ENCODE measurements at regions not wholly inside any gene's neighbourhood (a gene's known extent, or its start where the extent isn't known, plus 50 kb on each side); places are given as distances from the start of the nearest gene placed in this dataset.

- dilution Hi-C loops (cut with HindIII; ENCODE audit: low sequenced_read_pairs, unreplicated experiment) (no loop called here), intact Hi-C loops (cut with micrococcal nuclease) (loop anchor here (2.0 to 10.0 kb wide), 3 partner anchors 62 to 416 kb away; partner anchors contain the start of gene SLC8A1), in situ Hi-C loops (cut with MboI; ENCODE audit: low sequenced_read_pairs) (no loop called here)
- Histone ChIP-seq H2BK120ac (ENCODE audit: low read depth, low read length) (peak overlapping the region; percentile 97), H3K36me3 (ENCODE audit: control insufficient read depth, insufficient read depth, low read length) (no peaks in the 10 kb centered on the region), H3K4ac (ENCODE audit: low read depth, low read length) (peak overlapping the region; percentile 99), H4K8ac (ENCODE audit: low read depth in 2 of 2, low read length in 2 of 2) (peak overlapping the region; percentile 76 to 96; a peak in 3 of 4 replicates), H3K79me1 (ENCODE audit: low read depth in 1 of 2, low read length in 2 of 2) (peaks cover 0 to 6% of the 10 kb centered on the region in 2 experiments; a peak in 1 of 4 replicates), H3K9ac (ENCODE audit: low read depth, low read length) (peak overlapping the region; percentile 21), H4K20me1 (ENCODE audit: insufficient read depth, low read length) (no peaks in the 10 kb centered on the region), H4K5ac (ENCODE audit: low read depth, low read length) (peak overlapping the region; percentile 92), H2AK5ac (ENCODE audit: low read depth, low read length) (peak overlapping the region; percentile 97), H3K9me1 (ENCODE audit: insufficient read depth, low read length) (peaks cover 12% of the 10 kb centered on the region), H2BK20ac (ENCODE audit: low read depth, low read length) (peak overlapping the region; percentile 98), H3K4me1 (ENCODE audit: control insufficient read depth, insufficient read depth, low read length) (peaks cover 30% of the 10 kb centered on the region), H4K91ac (ENCODE audit: insufficient read depth, low read depth, low read length) (peak overlapping the region; percentile 96), H3K27me3 (ENCODE audit: control insufficient read depth, insufficient read depth, low read length) (no peaks in the 10 kb centered on the region), H3K4me3 (ENCODE audit: insufficient read depth, low read depth, low read length) (no peak overlapping the region), H2AK9ac (replicated peaks; ENCODE audit: low read depth, low read length, poor library complexity) (peak overlapping the region; percentile 70), H3K14ac (replicated peaks; ENCODE audit: low read depth, low read length) (peak overlapping the region; percentile 91), H3K27ac (ENCODE audit: insufficient read depth, low read length) (peak overlapping the region; percentile 96), H3K9me3 (ENCODE audit: control insufficient read depth, insufficient read depth, low read length) (peaks cover 3% of the 10 kb centered on the region; the same call in 1 of the 2 replicates), H3K18ac (ENCODE audit: low read depth, low read length) (peak overlapping the region; percentile 92), H2BK15ac (ENCODE audit: low read depth, low read length) (peak overlapping the region; percentile 82), H3K56ac (ENCODE audit: extremely low read depth, insufficient read depth, low read length) (peak overlapping the region; percentile 86), H2AFZ (replicated peaks; ENCODE audit: low read length, poor library complexity) (peak overlapping the region; percentile 82), H3K4me2 (ENCODE audit: low read depth, low read length) (peak overlapping the region; percentile 33), H2BK5ac (ENCODE audit: low read depth, low read length, poor library complexity, severe bottlenecking) (peak overlapping the region; percentile 100), H3K23ac (ENCODE audit: low read depth, low read length) (peak overlapping the region; percentile 88)
- no CpG with 5 or more reads among the region's 4 CpGs for WGBS, 2 experiments (ENCODE audit: extremely low coverage in 2 of 2, insufficient read length in 1 of 2)
- CTCF ChIA-PET, result no interaction called here
- TF ChIP-seq RCOR1 (IDR thresholded peaks at IDR 0.05; ENCODE audit: insufficient replicate concordance, low read length) (no peak), MAFK (IDR thresholded peaks at IDR 0.05; ENCODE audit: low read depth, low read length) (no peak), CTCF (conservative IDR thresholded peaks at IDR 0.05; ENCODE audit: low read depth, low read length) (no peak), CHD1 (IDR thresholded peaks at IDR 0.05; ENCODE audit: low read depth, low read length) (no peak), SMC3 (IDR thresholded peaks at IDR 0.05; ENCODE audit: low read depth, low read length) (no peak), BHLHE40 (IDR thresholded peaks at IDR 0.05; ENCODE audit: low read depth, low read length) (no peak), NFE2L2 (IDR thresholded peaks at IDR 0.05; ENCODE audit: low read depth, low read length) (no peak), MAZ (IDR thresholded peaks at IDR 0.05; ENCODE audit: borderline replicate concordance, low read depth, low read length) (no peak), ELK1 (IDR thresholded peaks at IDR 0.05; ENCODE audit: borderline replicate concordance, low read depth, low read length) (no peak), POLR2A (IDR thresholded peaks at IDR 0.05; ENCODE audit: low read depth, low read length) (no peak), RFX5 (IDR thresholded peaks at IDR 0.05; ENCODE audit: low read depth, low read length) (no peak)
- TF ChIP-seq, protein P1, sequence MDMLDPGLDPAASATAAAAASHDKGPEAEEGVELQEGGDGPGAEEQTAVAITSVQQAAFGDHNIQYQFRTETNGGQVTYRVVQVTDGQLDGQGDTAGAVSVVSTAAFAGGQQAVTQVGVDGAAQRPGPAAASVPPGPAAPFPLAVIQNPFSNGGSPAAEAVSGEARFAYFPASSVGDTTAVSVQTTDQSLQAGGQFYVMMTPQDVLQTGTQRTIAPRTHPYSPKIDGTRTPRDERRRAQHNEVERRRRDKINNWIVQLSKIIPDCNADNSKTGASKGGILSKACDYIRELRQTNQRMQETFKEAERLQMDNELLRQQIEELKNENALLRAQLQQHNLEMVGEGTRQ (IDR thresholded peaks at IDR 0.05; ENCODE audit: low read depth, low read length), result no peak
- ATAC-seq (ENCODE audit: low read depth) (peak; percentile 36), DNase-seq (peak; percentile 54)
- no TSS peak for BruUV-seq (replicated peaks)
- POLR2A ChIA-PET (ENCODE audit: unreplicated experiment), result interaction anchor here (0.5 to 1.1 kb wide), 2 partner anchors 57 to 64 kb away, joined by 3 read pairs; no protein-coding TSS in a partner anchor
Observed at GRCh38 chr2:40038646-40039045, 259.6 kb upstream of the THUMPD2 start.
